Stimulated activated CD4-positive, alpha-beta T cell treated with anti-CD3 and anti-CD28 coated beads, Interleukin-2, amount 100 ng/mL, for 24 hours (primary cell): ENCODE measurements at regions not wholly inside any gene's neighbourhood (a gene's known extent, or its start where the extent isn't known, plus 50 kb on each side); places are given as distances from the start of the nearest gene placed in this dataset.
"Not testable (repeated sequence)": the region's sequence is repeated elsewhere in the genome, so short reads cannot be mapped to it uniquely, and the experiment has no call there.

Experiments
- DNase-seq, 2 donors: peaks; one replicate each; pipeline ENCODE4 v3.0.0-alpha.2; 2020

GRCh38 chr18:41690332-41691127 is 264.5 kb upstream of the PIK3C3 start:
- DNase-seq, result no peak

GRCh38 chr18:41687138-41687537 is 267.9 kb upstream of the PIK3C3 start:
- DNase-seq, result no peak

- DNase-seq, result no peak
Measured at GRCh38 chr18:41681138-41681880, 273.7 kb upstream of the PIK3C3 start.

- DNase-seq, result no peak
Measured at GRCh38 chr18:41674506-41674905, 280.5 kb upstream of the PIK3C3 start.

GRCh38 chr18:41666231-41666630 is 288.8 kb upstream of the PIK3C3 start:
- DNase-seq, result no peak

- DNase-seq, result no peak
Measured at GRCh38 chr18:41665210-41665609, 289.8 kb upstream of the PIK3C3 start.

GRCh38 chr18:41660654-41661053 is 294.4 kb upstream of the PIK3C3 start:
- DNase-seq, result no peak

GRCh38 chr18:41659438-41660130 is 295.4 kb upstream of the PIK3C3 start:
- no peak for DNase-seq

GRCh38 chr18:41657189-41657588 is 297.8 kb upstream of the PIK3C3 start:
- no peak for DNase-seq

- no peak for DNase-seq
Measured at GRCh38 chr18:41655074-41655473, 300.0 kb upstream of the PIK3C3 start.

- DNase-seq, result no peak
Measured at GRCh38 chr18:41647914-41648313, 307.1 kb upstream of the PIK3C3 start.

- no peak for DNase-seq
Measured at GRCh38 chr18:41646915-41647620, 308.0 kb upstream of the PIK3C3 start.

- no peak for DNase-seq
Measured at GRCh38 chr18:41645589-41646360, 309.3 kb upstream of the PIK3C3 start.

- no peak for DNase-seq
Measured at GRCh38 chr18:41644466-41644865, 310.6 kb upstream of the PIK3C3 start.

- no peak for DNase-seq
Measured at GRCh38 chr18:41643427-41643826, 311.6 kb upstream of the PIK3C3 start.

GRCh38 chr18:41642756-41643155 is 312.3 kb upstream of the PIK3C3 start:
- DNase-seq, result no peak

GRCh38 chr18:41639218-41639617 is 315.8 kb upstream of the PIK3C3 start:
- DNase-seq, result no peak

GRCh38 chr18:41631723-41632285 is 323.2 kb upstream of the PIK3C3 start:
- not testable (repeated sequence) for DNase-seq

- no peak for DNase-seq
Measured at GRCh38 chr18:41630232-41630886, 324.7 kb upstream of the PIK3C3 start.

GRCh38 chr18:41624460-41624859 is 330.6 kb upstream of the PIK3C3 start:
- no peak for DNase-seq

- no peak for DNase-seq
Measured at GRCh38 chr18:41621177-41621576, 333.9 kb upstream of the PIK3C3 start.
